Neural cell (in vitro differentiated cells): ENCODE measurements at regions not wholly inside any gene's neighbourhood (a gene's known extent, or its start where the extent isn't known, plus 50 kb on each side); places are given as distances from the start of the nearest gene placed in this dataset.

Experiments
- H2AFZ ChIP-seq: fragments of 200-600, 300-800 bp; sonication (generic), shearing (Covaris generic); 2 replicates; pipeline ENCODE4 v1.6.0; 2014; ENCODE audit warnings: low read depth, mild to moderate bottlenecking, antibody characterized with exemption, low read length, moderate library complexity
- H3F3A ChIP-seq: fragments of 200-600 bp; shearing (Covaris generic); 2 replicates; pipeline ENCODE4 v1.6.1; 2016; ENCODE audit warnings: mild to moderate bottlenecking, moderate library complexity, mixed read lengths, antibody characterized with exemption, low read length; ENCODE audit not compliant: insufficient read depth, poor library complexity, severe bottlenecking
- H3K27ac ChIP-seq: fragments of 200-600, 300-800 bp; sonication (generic), shearing (Covaris generic); 2 replicates; pipeline ENCODE4 v1.5.1; 2014; ENCODE audit warnings: mild to moderate bottlenecking, low read length, moderate library complexity
- H3K27me3 ChIP-seq: fragments of 300-800, 200-600 bp; sonication (generic), shearing (Covaris generic); 2 replicates; pipeline ENCODE4 v1.6.0; 2014; ENCODE audit warnings: mild to moderate bottlenecking, low read depth, low read length, moderate library complexity; ENCODE audit not compliant: insufficient read depth
- H3K36me3 ChIP-seq: fragments of 300-800, 200-600 bp; sonication (generic), shearing (Covaris generic); 2 replicates; pipeline ENCODE4 v1.5.1; 2014; ENCODE audit warnings: mild to moderate bottlenecking, antibody characterized with exemption, low read length, moderate library complexity; ENCODE audit not compliant: insufficient read depth
- H3K4me2 ChIP-seq: fragments of 300-800, 200-600 bp; sonication (generic), shearing (Covaris generic); 2 replicates; pipeline ENCODE4 v1.6.0; 2014; ENCODE audit warnings: mild to moderate bottlenecking, low read length
- H3K4me3 ChIP-seq: fragments of 300-800, 200-600 bp; sonication (generic), shearing (Covaris generic); 2 replicates; pipeline ENCODE4 v1.5.1; 2014; ENCODE audit warnings: mild to moderate bottlenecking, low read length, moderate library complexity
- H3K79me2 ChIP-seq: fragments of 200-600 bp; shearing (Covaris generic); replicated peaks from 2 replicates; pipeline ENCODE4 v1.6.0; 2014; ENCODE audit warnings: mild to moderate bottlenecking, low read length, moderate library complexity; ENCODE audit not compliant: insufficient read depth
- H3K9ac ChIP-seq: fragments of 300-800, 200-600 bp; sonication (generic), shearing (Covaris generic); 2 replicates; pipeline ENCODE4 v1.6.1; 2016; ENCODE audit warnings: mild to moderate bottlenecking, low read length, mixed read lengths
- H3K9me2 ChIP-seq: fragments of 200-600 bp; shearing (Covaris generic); 2 replicates; pipeline ENCODE4 v1.6.1; 2016; ENCODE audit warnings: mild to moderate bottlenecking, low read length, mixed read lengths; ENCODE audit not compliant: insufficient read depth
- H3K9me3 ChIP-seq: fragments of 200-600, 300-800 bp; sonication (generic), shearing (Covaris generic); 2 replicates; pipeline ENCODE4 v1.6.1; 2016; ENCODE audit warnings: mild to moderate bottlenecking, mixed run types, low read length, moderate library complexity, mixed read lengths
- H4K20me1 ChIP-seq: fragments of 200-600 bp; shearing (Covaris generic); 2 replicates; pipeline ENCODE4 v1.6.1; 2016; ENCODE audit warnings: mild to moderate bottlenecking, mixed run types; ENCODE audit not compliant: insufficient read depth
- CTCF ChIP-seq: fragments of 450-650 bp; IDR thresholded peaks from 2 replicates; pipeline ENCODE4 v1.5.1; 2014; ENCODE audit warnings: antibody characterized with exemption, mild to moderate bottlenecking, moderate library complexity; ENCODE audit not compliant: poor library complexity, severe bottlenecking
- EP300 ChIP-seq: fragments of 450-650 bp; conservative IDR thresholded peaks from 2 replicates; pipeline ENCODE4 v1.6.1; 2014; ENCODE audit warnings: antibody characterized with exemption, mild to moderate bottlenecking, moderate library complexity; ENCODE audit not compliant: poor library complexity, severe bottlenecking
- EZH2 ChIP-seq: fragments of 200-600, 300-800 bp; shearing (Covaris generic), sonication (generic); IDR thresholded peaks from 2 replicates; pipeline ENCODE4 v1.6.1; 2014; ENCODE audit warnings: antibody characterized with exemption, low read length, borderline replicate concordance, mild to moderate bottlenecking; ENCODE audit not compliant: insufficient read depth, poor library complexity, severe bottlenecking
- MXI1 ChIP-seq: fragments of 450-650 bp; conservative IDR thresholded peaks from 2 replicates; pipeline ENCODE4 v1.6.1; 2014; ENCODE audit warnings: antibody characterized with exemption, mild to moderate bottlenecking; ENCODE audit not compliant: poor library complexity, severe bottlenecking
- POLR2AphosphoS5 ChIP-seq: IDR thresholded peaks from 2 replicates; pipeline ENCODE4 v1.6.1; 2012
- RAD21 ChIP-seq: fragments of 450-650 bp; conservative IDR thresholded peaks from 2 replicates; pipeline ENCODE4 v1.6.1; 2014; ENCODE audit warnings: antibody characterized with exemption, mild to moderate bottlenecking, moderate library complexity
- REST ChIP-seq: IDR thresholded peaks from 2 replicates; pipeline ENCODE4 v1.6.1; 2012; ENCODE audit warnings: borderline replicate concordance
- SMC3 ChIP-seq: fragments of 450-650 bp; conservative IDR thresholded peaks from 2 replicates; pipeline ENCODE4 v1.6.1; 2014; ENCODE audit warnings: antibody characterized with exemption, mild to moderate bottlenecking, moderate library complexity; ENCODE audit not compliant: poor library complexity
- TAF1 ChIP-seq: IDR thresholded peaks from 2 replicates; pipeline ENCODE4 v1.6.1; 2012; ENCODE audit warnings: low read depth

- Histone ChIP-seq H3K9ac (no peak overlapping the region), H3K9me3 (no peaks in the 10 kb centered on the region), H4K20me1 (no peaks in the 10 kb centered on the region), H3K27ac (no peak overlapping the region), H3K27me3 (no peaks in the 10 kb centered on the region), H2AFZ (no peak overlapping the region), H3K79me2 (no peaks in the 10 kb centered on the region), H3K36me3 (no peaks in the 10 kb centered on the region), H3K4me3 (no peak overlapping the region), H3F3A (no peaks in the 10 kb centered on the region), H3K9me2 (no peaks in the 10 kb centered on the region), H3K4me2 (no peak overlapping the region)
- TF ChIP-seq MXI1 (no peak), POLR2AphosphoS5 (no peak), TAF1 (no peak), SMC3 (no peak), REST (no peak)
Observed at GRCh38 chr6:144744720-144745119, 459.6 kb downstream of the UTRN start.

- Histone ChIP-seq H3K36me3 (no peaks in the 10 kb centered on the region), H3K4me2 (no peak overlapping the region), H3K9ac (no peak overlapping the region), H2AFZ (no peak overlapping the region), H3K27me3 (no peaks in the 10 kb centered on the region), H3F3A (no peaks in the 10 kb centered on the region), H3K79me2 (no peaks in the 10 kb centered on the region), H3K27ac (no peak overlapping the region), H3K4me3 (no peak overlapping the region), H3K9me3 (no peaks in the 10 kb centered on the region), H3K9me2 (no peaks in the 10 kb centered on the region), H4K20me1 (no peaks in the 10 kb centered on the region)
- TF ChIP-seq EZH2 (no peak), MXI1 (no peak), POLR2AphosphoS5 (no peak), REST (no peak), TAF1 (no peak), RAD21 (no peak), CTCF (no peak), SMC3 (no peak), EP300 (no peak)
Observed at GRCh38 chr6:144745439-144745838, 460.3 kb downstream of the UTRN start.
